Neural crest cell (in vitro differentiated cells): ENCODE measurements at regions not wholly inside any gene's neighbourhood (a gene's known extent, or its start where the extent isn't known, plus 50 kb on each side); places are given as distances from the start of the nearest gene placed in this dataset.

Experiments
- DNase-seq: peaks from one replicate; pipeline ENCODE4 v3.0.0; 2021; ENCODE audit warnings: low read depth, mixed read lengths, low spot score
- H3K27ac Mint-ChIP-seq: one replicate; pipeline ENCODE4 v1.8.0; 2021; ENCODE audit warnings: mild to moderate bottlenecking, mixed read lengths; ENCODE audit not compliant: unreplicated experiment
- H3K27me3 Mint-ChIP-seq: 2 replicates; pipeline ENCODE4 v1.8.0; 2021; ENCODE audit warnings: low read depth, mild to moderate bottlenecking, mixed read lengths
- H3K36me3 Mint-ChIP-seq: 2 replicates; pipeline ENCODE4 v1.8.0; 2021; ENCODE audit warnings: low read depth, mild to moderate bottlenecking, mixed read lengths
- H3K4me1 Mint-ChIP-seq: 2 replicates; pipeline ENCODE4 v1.8.0; 2021; ENCODE audit warnings: mixed read lengths
- H3K4me3 Mint-ChIP-seq: one replicate; pipeline ENCODE4 v1.8.0; 2021; ENCODE audit warnings: mild to moderate bottlenecking, mixed read lengths
- H3K9me3 Mint-ChIP-seq: 2 replicates; pipeline ENCODE4 v1.8.0; 2021; ENCODE audit warnings: mixed read lengths
- TF ChIP-seq, protein P1 (sequence below): fragments of 200-600 bp; sonication (generic); conservative IDR thresholded peaks from 2 replicates; pipeline ENCODE4 v1.5.0; 2021; ENCODE audit warnings: antibody characterized with exemption, mild to moderate bottlenecking

DNA sequence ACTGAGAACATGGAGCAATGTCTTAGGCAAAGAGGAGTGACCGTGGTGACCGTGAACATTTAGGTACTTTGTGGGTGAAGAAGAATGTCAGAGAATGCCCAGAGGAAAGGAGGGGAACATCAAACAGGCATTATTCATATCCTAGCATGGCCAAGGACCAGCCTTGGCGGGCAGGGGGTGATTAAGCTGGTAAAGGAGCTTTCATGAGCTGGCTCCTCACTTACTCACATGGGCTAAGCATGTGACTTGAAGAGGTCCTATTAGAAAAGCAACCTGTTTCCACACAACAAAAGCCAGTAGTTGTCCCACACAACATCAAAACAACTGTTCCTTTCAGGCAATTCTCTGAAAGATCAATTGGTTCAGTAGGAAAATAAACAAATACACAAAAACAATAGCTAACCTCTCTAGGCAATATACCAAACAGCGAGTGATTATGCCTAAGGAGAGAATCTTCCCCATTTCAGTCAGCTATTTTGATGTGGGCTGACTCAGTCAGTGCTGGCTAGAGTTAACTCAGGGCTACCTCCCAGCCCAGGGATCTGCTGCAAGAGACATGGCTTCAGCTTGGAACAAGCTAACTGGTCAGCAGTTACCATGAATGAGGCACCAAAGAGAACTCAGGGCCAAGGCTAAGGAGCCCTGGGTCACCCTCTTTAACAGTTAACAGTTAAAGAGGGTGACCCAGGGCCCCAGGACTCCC is 283.5 kb downstream of the ARHGAP12 start:
- H3K4me1 Mint-ChIP-seq: peaks cover 9% of the 10 kb centered on the region
- H3K4me3 Mint-ChIP-seq: no peak overlapping the region

DNA sequence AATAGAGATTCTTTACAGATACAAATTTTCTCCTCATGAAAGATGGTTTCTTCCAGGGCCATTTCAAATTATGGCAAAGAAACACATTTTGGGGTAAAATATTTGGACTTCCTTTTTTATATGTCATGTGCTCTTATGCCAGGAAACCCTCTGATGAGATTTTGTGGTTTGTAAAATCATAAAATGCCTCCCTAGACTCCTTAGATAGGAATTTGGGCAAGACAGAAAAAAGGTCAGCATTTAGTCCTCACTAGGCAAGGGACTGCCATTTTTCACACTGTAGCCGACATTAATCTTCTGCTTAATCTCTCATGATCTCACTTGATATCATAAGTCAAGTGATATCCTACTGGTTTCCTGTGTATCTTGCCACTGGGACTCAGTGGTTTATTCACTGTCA is 286.4 kb downstream of the ARHGAP12 start:
- TF ChIP-seq, protein P1, sequence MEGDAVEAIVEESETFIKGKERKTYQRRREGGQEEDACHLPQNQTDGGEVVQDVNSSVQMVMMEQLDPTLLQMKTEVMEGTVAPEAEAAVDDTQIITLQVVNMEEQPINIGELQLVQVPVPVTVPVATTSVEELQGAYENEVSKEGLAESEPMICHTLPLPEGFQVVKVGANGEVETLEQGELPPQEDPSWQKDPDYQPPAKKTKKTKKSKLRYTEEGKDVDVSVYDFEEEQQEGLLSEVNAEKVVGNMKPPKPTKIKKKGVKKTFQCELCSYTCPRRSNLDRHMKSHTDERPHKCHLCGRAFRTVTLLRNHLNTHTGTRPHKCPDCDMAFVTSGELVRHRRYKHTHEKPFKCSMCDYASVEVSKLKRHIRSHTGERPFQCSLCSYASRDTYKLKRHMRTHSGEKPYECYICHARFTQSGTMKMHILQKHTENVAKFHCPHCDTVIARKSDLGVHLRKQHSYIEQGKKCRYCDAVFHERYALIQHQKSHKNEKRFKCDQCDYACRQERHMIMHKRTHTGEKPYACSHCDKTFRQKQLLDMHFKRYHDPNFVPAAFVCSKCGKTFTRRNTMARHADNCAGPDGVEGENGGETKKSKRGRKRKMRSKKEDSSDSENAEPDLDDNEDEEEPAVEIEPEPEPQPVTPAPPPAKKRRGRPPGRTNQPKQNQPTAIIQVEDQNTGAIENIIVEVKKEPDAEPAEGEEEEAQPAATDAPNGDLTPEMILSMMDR: no peak
- peaks cover 11% of the 10 kb centered on the region for H3K36me3 Mint-ChIP-seq
- H3K27me3 Mint-ChIP-seq: no peaks in the 10 kb centered on the region
- no peak overlapping the region for H3K27ac Mint-ChIP-seq
- DNase-seq: no peak
- H3K9me3 Mint-ChIP-seq: peaks cover 8% of the 10 kb centered on the region
- peaks cover 6% of the 10 kb centered on the region for H3K4me1 Mint-ChIP-seq
- no peak overlapping the region for H3K4me3 Mint-ChIP-seq

More for the DNA sequence above, 283.5 kb downstream of the ARHGAP12 start:
- no peak for DNase-seq
- no peak overlapping the region for H3K27ac Mint-ChIP-seq
- no peaks in the 10 kb centered on the region for H3K9me3 Mint-ChIP-seq
- no peaks in the 10 kb centered on the region for H3K27me3 Mint-ChIP-seq
- TF ChIP-seq, protein P1: no peak
- peaks cover 2% of the 10 kb centered on the region for H3K36me3 Mint-ChIP-seq

DNA sequence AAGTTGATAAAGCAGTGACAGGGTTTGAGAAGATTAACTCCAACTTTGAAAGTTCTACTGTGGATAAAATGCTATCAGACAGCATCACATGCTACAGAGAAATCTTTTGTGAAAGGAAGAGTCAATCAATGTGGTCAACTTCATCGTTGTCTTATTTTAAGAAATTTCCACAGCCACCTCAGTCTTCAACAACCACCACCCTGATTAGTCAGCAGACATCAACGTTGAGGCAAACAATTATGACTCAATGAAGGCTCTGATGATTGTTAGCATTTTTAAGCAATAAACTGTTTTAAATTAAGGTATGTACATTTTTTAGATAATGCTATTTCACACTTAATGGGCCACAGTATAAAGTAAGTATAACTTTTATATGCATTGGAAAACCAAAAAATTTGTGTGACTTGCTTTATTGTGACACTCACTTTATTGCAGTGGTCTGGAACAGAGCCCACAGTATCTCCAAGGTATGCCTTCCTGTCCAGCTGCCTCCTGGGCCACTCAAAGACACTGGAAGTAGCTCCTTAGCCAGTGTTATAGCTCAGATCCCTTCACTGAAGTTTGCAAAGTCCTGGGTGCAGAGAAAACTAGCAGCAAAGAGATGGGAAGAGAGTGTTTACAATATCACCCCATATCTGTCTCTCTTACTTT is 293.1 kb downstream of the ARHGAP12 start:
- peaks cover 25% of the 10 kb centered on the region for H3K9me3 Mint-ChIP-seq
- no peak overlapping the region for H3K4me3 Mint-ChIP-seq
- H3K4me1 Mint-ChIP-seq: no peaks in the 10 kb centered on the region
- TF ChIP-seq, protein P1: no peak
- H3K27me3 Mint-ChIP-seq: no peaks in the 10 kb centered on the region
- DNase-seq: no peak
- H3K27ac Mint-ChIP-seq: no peak overlapping the region
- peaks cover 10% of the 10 kb centered on the region for H3K36me3 Mint-ChIP-seq

DNA sequence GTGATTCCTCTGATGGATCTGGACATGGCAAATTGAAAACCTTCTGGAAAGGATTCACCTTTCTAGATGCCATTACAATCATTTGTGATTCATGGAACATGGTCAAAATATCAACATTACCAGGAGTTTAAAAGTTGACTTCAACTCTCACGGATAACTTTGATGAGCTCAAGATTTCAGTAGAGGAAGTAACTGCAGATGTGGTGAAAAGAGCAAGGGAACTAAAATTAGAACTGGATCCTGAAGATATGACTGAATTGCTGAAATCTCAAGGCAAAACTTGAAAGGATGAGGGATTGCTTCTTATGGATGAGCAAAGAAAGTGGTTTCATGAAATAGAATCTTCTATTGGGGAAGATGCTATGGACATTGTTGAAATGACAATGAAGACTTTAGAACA is 293.6 kb downstream of the ARHGAP12 start:
- DNase-seq: no peak
- Mint-ChIP-seq H3K27me3 (no peaks in the 10 kb centered on the region), H3K4me3 (no peak overlapping the region), H3K36me3 (peaks cover 9% of the 10 kb centered on the region), H3K9me3 (peaks cover 29% of the 10 kb centered on the region), H3K4me1 (no peaks in the 10 kb centered on the region), H3K27ac (peak overlapping the region; percentile 58)
- TF ChIP-seq, protein P1: no peak

DNA sequence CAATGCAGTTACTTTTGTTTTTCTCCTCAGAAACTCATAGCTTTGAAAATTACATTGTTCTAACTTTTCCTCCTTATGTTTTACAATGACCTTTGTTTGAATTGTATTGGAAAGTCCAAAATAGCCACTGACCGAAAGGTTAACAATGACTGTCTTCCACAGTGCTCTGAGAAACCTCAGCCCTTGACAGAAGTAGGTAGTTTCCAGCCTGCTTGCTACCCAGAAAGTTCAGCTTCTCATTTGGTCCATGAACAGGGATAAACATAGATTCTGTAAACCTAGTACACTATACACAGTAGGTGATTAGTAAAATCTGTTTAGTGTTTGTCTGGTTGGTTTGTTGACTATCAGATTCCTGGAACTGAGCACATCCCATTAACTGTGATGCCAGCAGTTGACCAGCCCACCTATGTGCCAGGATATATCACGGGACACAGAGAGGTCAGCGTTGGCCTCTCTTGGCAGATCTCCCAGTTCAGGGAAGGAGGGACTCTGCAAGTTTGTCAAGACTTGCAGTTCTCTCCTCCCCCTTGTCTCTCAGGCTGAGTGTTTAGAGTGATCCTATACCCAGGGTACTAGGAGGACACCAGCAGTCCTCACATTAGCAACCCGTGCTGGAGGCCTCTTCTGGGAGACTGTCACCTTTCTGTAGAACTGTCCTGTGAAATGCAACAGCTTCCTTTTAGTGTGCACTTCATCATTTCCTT is 297.6 kb downstream of the ARHGAP12 start:
- no peak for DNase-seq
- Mint-ChIP-seq H3K36me3 (peaks cover 6% of the 10 kb centered on the region), H3K4me1 (no peaks in the 10 kb centered on the region), H3K27ac (peak overlapping the region; percentile 59), H3K9me3 (peaks cover 23% of the 10 kb centered on the region), H3K4me3 (no peak overlapping the region), H3K27me3 (no peaks in the 10 kb centered on the region)
- TF ChIP-seq, protein P1: no peak
